GM18907 (cell line): ENCODE measurements at regions not wholly inside any gene's neighbourhood (a gene's known extent, or its start where the extent isn't known, plus 50 kb on each side); places are given as distances from the start of the nearest gene placed in this dataset.
"Not testable (repeated sequence)": the region's sequence is repeated elsewhere in the genome, so short reads cannot be mapped to it uniquely, and the experiment has no call there.

Experiments
- ATAC-seq: cut with Tn5 transposase; IDR thresholded peaks from one replicate; pipeline ENCODE4 v1.9.1; 2021; ENCODE audit warnings: mild to moderate bottlenecking, moderate library complexity; ENCODE audit not compliant: unreplicated experiment

DNA sequence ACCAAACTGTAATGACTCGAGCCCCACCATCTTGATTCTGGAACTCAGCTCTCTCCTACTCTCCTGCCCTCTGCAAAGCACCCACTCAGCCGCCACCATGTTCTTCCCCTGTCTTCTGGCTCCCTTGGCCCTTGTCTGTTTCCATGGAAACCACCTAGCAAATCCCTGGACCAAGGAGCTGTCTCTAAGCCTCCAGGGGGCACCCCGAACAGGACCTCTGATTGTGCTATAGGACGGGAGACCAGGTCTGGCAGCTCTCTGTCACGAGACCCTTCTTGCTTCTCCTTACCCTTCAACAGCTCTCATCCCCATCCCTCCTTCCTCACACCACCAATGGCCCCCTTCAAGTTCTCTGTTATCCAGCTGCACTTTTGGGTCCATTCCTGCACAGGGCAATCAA is 277.7 kb upstream of the ZNF507 start:
- no peak for ATAC-seq

DNA sequence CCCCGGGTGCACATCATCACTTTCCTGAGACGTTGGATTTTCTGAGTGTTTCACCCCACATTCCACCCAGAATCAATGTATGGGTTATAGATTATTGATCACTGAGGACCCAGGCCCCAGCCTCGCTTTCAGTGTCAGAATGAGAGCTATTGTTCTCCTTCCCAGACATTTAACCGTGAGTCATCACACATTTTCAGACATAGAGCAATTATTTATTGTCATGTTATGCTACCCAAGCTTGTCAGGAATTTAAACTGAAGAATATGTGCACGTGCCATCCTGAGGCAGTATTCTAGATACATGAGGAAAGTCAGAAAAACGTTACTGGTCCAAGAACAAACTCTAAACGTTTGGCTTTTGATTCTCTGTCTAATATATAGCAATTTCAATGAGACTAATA is 276.6 kb upstream of the ZNF507 start:
- ATAC-seq = no peak

DNA sequence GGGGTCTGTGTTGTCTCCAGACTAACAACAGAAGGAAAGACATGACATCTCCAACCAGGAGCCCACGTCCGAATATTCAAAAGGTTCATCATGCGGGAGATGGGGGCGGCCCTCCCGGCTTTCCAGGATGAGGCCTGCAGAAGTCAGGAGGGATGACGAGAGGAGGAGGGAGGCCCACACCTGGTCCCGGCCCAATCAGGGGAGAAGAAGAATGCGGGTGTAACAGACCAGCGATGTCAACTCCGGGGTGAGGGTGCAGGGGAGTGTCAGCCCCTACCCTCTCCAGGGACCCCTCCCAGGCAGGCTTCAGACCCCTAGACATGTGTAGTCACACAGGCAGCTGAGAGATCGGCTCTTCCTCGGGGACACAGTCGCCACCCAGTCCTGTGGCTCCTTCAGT is 275.3 kb upstream of the ZNF507 start:
- ATAC-seq = no peak

DNA sequence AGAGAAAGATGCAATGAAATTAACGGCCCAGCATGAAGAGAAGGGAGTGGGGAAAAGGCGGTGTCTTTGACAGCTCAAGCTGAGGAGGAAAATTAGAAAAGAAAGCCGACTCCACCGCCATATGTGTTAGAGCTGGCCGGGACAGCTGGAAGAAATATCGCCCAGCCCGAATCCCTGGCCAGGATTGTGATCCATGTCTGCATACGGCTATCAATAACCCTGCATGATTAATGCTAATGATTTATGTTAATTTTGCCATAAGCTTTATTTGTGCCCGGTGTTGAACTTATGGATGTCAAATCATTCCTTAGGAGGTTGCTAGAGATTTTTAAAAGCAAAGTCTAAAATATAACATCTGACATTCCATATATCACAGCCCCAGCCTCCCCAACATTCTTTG is 263.4 kb upstream of the ZNF507 start:
- ATAC-seq = no peak

DNA sequence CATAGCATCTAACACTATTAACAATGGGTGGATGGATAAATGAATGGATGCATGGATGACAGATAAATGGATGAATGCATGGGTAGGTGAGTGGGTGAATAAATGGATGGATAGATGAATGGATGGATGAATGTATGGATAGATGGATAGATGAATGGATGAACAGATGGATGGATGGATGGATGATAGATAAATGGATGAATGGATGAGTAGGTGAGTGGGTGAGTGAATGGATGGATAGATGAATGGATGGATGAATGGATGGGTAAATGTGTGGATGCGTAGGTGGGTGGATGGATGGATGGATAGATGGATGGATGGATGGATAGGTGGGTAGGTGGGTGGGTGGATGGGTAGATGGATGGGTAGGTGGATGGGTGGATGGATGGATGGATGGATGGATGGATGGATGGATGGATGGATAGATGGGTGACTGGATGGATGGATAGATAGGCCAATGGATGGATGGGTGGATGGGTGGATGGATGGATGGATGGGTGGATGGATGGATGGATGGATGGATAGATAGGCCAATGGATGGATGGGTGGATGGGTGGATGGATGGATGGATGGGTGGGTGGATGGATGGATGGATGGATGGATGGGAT is 260.6 kb upstream of the ZNF507 start:
- not testable (repeated sequence) for ATAC-seq

DNA sequence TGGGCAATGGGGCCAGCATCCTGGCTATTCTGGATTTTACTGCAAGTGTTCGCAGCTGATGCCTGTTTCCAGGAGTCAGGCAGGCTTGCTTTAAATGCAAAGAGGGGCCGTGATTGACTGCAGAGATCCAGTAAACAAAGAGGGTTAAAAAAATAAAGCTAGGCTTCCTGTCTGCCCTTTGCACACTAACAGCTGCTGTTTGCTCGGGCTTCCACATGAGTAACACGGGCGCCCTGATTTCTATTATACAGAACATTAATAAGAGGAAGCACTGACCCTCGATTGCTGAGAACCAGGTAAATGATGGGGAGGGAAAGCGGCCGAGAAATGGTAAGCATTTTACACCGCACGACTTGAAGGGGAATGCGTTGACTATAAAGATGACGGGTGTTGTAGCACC is 254.2 kb upstream of the ZNF507 start:
- no peak for ATAC-seq

DNA sequence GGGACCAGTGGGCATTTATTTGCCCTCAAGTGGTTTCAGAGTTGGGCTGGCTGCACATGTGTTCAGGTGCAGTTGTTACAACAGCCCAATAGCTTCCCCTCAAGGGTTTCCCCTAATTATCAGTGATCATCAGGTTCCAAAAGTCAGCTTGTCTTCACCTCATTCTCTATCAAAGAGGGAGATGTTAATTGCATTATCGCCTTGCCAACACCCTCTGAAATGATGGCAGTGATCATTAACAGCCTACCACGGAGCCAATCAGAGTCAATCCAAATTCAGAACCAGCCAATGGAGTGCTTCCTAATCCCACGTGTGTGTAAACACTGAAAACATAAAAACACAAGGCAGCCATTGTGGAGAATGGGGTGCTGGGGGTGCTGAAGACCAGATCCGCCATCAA is 248.4 kb upstream of the ZNF507 start:
- ATAC-seq = no peak

DNA sequence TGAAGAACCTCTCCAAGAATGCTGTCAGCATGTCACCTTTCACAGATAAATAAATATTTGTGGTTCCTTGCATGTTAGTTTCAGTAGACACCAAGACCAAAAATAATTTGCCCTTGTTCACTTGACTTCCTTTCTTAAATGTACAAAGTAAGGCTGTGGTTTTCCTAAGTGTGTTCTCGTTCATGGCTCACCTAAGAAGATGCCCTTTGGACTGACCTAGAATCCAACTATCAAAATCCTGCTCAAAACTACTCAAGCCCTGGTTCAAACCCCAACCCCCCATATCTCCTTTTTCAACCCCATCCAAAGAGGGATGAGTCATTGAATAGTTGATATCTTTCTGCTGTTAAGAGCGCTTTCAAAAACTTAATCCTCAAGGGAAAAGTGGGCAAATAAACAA is 247.8 kb upstream of the ZNF507 start:
- ATAC-seq = no peak

DNA sequence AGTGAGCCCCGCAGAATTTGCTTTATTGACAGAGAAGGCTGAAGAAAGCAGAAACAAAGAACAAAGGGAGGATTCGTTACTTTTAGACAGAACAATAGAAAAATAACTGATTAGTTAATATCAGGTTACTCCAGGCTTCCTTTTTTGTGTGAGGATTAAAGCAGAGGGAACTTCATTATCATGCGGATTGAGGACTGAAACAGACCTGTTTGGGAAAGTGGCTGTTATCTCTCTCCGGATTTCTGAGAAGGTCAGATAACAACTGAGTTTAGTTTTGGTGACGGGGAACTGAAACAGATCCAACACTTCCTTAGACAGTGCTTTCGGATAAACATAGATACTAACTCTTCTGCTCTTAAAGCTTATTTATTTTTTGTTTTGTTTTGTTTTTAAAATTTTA is 246.4 kb upstream of the ZNF507 start:
- ATAC-seq = no peak

DNA sequence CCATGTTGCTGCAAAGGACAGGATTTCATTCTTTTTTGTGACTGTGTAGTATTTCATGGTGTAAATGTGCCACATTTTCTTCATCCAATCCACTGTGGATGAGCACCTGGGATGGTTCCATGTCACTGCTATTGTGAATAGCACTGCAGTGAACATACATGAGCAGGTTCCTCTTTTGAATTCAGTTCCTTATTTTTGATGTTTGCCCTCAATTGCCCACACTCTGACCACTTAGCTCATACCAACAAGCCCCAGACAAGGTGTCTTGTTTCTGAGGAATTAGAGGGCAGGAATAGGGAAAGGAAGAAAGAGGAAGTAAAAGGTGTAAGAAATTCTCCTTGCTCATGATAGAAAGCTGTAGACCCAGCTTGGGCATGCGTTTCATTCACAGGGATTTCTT is 244.2 kb upstream of the ZNF507 start:
- no peak for ATAC-seq

DNA sequence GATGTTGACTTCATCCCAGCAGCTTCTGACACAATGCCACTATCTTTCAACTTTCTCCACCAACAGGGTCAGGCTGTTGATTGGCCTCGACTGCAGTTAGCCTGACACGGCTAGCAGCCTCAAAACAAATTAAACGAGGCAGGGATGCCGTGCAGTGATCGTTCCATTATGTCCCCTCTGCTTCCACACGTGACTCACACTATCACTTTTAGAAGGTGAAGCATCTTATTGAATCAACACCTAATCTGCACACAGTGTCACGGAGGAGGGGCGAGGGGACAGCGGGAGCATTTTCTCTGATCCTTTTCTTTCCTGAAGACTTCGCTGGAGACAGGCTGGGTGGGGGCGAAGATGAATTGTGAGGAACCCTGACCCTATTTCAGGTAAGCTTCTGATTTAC is 241.9 kb upstream of the ZNF507 start:
- ATAC-seq = no peak

DNA sequence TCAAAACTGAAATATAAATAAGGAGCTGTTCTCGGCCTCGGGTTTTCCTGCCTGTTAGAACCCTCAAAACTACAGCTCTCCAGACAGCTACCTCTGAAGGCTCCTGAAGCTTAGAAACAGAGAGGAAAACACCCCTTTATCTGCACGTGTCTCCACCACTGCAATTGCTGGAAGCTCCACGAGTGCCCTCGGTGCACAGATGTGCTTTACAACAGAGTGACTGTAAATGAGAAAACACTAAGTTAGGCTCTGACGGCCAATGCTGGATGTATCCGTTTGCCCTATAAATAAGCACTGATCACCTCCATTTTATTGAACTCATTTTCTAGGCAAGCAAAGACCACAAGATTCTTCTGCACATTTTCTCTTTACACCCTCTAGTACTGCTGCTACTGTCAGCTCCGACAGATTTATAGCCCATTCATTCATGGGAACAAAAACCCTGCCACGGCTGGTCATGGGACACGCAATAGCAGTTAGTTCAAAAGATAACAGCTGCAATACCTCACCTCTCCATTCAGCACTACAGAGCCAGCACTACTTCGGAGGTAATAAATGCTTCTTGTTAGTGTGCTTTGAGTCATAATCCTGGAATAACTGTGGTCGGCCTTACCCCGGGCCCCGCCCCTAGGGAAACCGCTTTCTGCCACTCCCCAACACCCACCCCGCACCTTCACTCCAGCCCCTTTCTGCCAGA is 241.1 kb upstream of the ZNF507 start:
- ATAC-seq = no peak

DNA sequence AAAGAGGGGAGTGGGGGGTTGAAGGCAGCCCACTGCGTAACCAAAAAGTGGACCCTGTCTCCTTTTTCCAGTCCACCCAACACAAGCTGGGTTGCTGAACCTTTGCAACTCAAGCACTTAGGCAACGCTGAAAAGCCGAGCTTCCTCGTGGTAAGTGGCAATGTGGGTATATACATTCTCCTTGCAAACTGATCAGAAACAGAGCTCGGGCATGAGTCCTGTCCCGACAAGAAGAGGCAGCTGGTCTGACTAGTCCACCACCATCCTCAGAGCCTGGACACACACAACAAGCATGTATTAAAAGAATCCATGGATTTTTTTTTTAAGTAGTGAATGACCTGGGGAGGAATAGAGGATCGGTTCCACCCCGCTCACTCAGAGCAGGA is 240.6 kb upstream of the ZNF507 start:
- no peak for ATAC-seq

DNA sequence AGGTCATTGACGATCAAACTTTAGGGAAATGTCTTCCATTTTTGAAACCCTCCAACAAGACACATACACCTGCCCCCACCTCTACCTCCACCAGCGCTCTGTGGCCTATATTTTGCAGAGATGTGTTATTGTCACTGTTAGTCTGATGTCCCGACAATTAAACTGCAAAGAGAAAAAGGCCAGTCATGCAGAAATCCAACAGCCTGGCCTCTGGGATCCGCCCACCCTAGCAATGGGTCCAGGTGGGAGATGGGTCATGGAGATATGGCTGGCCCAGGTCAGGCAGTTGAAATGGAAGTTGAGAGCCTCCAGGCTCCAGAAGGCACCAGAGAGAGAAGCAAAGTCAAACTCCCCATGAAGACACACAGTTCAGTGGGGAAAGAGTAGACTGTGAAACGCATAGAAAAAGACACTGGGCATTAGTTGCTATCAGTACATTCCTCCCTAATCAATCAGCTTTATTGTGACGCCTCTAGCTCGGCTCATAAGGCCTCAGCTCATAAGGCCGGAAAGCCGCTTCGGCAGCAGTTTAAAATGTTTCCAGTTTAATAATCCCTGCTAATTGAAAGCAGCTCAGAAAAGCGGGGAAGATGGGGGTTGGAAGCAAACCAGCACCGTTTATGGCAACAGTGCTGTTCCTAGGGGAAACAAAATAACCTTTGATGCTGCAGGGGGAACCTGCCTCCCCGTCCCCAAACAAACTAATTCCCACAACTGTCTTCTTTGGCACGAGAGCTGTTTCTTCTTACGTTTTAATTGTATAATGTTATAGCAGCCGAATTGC is 239.7 kb upstream of the ZNF507 start:
- ATAC-seq = no peak

DNA sequence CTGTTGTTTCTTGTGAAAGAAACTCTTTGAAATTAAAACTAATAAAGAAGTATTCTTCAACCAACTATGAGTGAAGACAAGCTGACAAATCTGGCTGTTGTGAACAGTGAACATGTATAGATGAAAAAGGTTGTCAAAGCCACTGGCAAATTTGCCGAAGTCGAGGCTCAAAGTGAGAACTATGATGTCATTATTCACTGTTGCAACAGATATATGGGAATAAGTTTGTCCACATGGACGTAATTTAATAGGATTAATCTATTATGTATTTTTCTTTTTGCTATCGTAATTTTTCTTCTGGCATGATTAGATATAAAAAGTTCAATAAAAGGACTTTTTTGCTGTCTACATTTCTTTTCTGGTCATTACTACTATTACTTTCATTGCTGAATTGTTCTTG is 223.2 kb upstream of the ZNF507 start:
- no peak for ATAC-seq

DNA sequence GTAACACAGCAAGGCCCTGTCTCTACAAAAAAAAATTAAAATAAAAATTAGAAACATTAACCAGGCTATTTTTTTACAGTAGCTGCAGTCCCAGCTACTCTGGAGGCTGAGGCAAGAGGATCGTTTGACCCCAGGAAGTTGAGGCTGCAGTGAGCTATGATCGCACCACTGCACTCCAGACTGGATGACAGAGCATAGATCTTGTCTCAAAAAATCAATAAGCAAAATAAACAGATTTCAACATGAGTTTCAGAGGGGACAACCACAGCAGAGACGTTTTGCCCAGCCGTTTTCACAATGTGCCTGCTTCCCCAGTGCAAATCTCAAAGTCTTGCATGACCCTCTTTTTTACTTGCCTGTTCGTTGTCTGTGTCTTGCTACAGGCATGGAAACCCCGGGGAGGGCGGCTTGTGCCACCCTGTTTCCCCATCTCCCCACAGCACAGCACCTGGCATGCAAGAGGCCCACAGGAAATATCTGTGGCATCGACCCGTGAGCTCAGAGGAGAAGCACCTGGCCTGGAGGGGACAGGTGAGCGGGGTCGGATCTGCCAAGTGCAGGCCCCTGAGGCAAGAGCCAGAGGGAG is 222.0 kb upstream of the ZNF507 start:
- ATAC-seq = no peak

DNA sequence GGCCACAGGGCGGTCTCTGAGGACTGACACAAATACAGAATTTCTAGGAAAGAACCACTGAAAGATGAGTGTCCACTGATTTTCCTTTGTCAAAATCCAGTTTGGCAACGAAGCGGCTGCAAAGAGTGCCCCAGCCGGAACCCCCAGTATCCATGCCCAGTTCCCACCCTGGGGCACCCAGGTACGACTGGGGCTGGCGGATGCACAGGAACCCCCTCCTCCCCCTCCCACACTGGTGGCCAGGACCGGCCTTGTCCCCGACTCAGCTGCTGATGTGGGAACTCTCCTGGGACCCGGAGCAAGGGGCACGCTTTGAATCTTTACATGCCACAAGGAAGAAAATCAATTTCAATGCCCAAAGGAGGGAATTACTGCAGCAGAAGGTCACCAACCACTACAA is 220.8 kb upstream of the ZNF507 start:
- ATAC-seq = no peak

DNA sequence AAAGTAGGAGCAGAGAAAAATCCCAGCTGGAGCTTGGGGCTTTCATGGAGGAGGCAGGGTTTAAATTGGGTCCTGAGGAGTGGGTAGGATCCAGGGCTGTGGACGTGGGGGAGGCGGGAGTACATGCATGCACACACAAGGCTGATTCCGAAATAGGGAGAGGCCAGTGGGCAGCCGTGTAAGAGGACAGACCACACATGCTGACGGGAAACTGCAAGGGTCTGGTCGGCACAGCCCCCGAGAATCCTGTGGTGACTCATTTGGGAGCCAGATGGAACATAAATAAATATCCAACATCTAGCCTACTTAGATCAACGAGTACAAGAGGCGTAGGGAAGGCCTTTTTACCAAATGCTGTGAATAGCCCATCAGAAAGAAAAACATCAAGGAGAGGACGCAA is 216.3 kb upstream of the ZNF507 start:
- ATAC-seq = no peak

DNA sequence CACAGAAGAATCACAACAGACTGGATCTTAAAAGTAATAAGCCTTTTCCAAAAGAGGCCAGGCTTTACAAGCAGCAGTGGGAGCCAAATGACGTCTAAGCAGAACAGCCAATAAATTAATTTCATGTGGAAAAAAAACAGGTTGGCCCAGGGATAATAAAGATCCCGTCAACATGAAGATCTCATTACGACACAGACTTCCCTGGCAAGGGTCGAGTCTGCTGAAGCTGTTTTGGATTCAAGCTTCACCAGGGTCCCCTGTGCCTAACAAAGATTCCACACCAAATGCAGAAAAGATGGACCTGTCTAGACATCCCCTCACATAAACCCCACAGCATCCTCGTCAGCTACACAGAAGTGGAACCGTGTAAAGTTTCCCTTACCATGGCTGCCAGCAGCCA is 215.1 kb upstream of the ZNF507 start:
- ATAC-seq = no peak

DNA sequence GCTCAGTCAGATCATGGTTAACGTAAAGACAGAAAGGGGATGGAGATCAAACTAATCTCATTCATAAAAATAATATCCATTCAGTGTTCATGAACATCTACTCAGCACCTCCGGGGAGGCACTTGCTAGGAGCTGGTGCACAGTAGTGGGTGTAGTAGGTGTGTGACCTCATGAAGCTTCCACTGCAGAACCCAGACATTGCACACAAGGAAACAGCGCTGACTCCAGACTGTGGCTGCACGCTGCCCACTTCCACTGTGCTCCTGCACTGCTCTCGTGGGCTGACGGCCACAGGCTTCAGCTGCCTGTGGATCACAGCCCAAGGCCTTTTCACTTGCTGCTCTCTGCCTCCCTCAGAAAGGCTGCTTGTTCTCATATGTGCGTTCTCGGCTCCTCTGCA is 214.4 kb upstream of the ZNF507 start:
- ATAC-seq = no peak

DNA sequence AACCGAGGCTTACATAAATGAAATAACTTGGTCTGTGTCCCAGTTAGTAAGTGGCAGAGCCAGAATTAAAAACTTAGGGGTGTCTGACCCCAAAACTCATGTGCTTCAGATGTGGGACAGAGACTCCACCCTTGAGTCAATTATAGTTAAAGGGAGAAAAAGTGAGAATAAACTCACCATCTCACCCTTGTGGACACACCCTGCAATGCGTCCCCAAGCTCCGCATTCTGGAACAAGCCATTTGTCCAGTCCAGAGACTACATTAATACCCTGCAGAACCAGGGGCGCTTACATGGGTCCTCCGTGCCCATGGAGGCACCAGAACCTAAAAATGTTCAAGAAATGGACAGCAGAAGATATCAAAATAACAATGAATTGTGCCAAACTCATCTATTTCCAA is 207.0 kb upstream of the ZNF507 start:
- ATAC-seq = no peak
